Peyer's patch (tissue), 4 donors: ENCODE measurements at regions not wholly inside any gene's neighbourhood (a gene's known extent, or its start where the extent isn't known, plus 50 kb on each side); places are given as distances from the start of the nearest gene placed in this dataset.

ENCODE experiments used
- DNase-seq, 3 donors: peaks; one replicate each; pipeline ENCODE4 v3.0.0-alpha.2; 2017 to 2019
- H3K27ac ChIP-seq, 4 donors: fragments of 200-600 bp; sonication (generic); one replicate each; pipeline ENCODE4 v1.5.1; 2016 to 2019
- H3K27me3 ChIP-seq, 2 donors: fragments of 200-600 bp; sonication (generic); one replicate each; pipeline ENCODE4 v1.5.1; 2019
- H3K36me3 ChIP-seq, 3 donors: fragments of 200-600 bp; sonication (generic); one replicate each; pipeline ENCODE4 v1.5.1; 2016 to 2019
- H3K4me1 ChIP-seq, 4 donors: fragments of 200-600 bp; sonication (generic); one replicate each; pipeline ENCODE4 v1.5.1; 2016 to 2019
- H3K4me3 ChIP-seq, 4 donors: fragments of 200-600 bp; sonication (generic); 1 replicate in 3 of 4; 2 replicates in 1 of 4; pipeline ENCODE4 v1.5.1; 2016 to 2019; ENCODE audit warnings: mild to moderate bottlenecking in 1 of 4
- H3K9me3 ChIP-seq, 4 donors: fragments of 200-600 bp; sonication (generic); one replicate each; pipeline ENCODE4 v1.5.1; 2016 to 2019; ENCODE audit warnings: mild to moderate bottlenecking in 1 of 4
- POLR2A ChIP-seq, 2 donors: fragments of 450-650 bp; IDR thresholded peaks; one replicate each; pipeline ENCODE4 v1.5.1; 2017; ENCODE audit warnings: antibody characterized with exemption in 2 of 2, mild to moderate bottlenecking in 2 of 2, moderate library complexity in 2 of 2
- TF ChIP-seq, protein P1 (sequence below), 6 experiments: fragments of 450-650 bp in 4 of 6; fragments of 200-600 bp in 2 of 6; sonication (generic) in 1 of 6; IDR thresholded peaks; one replicate each; pipeline ENCODE4 v1.5.1; 2017 to 2019; ENCODE audit warnings: antibody characterized with exemption in 6 of 6, mild to moderate bottlenecking in 3 of 6, moderate library complexity in 1 of 6

DNA sequence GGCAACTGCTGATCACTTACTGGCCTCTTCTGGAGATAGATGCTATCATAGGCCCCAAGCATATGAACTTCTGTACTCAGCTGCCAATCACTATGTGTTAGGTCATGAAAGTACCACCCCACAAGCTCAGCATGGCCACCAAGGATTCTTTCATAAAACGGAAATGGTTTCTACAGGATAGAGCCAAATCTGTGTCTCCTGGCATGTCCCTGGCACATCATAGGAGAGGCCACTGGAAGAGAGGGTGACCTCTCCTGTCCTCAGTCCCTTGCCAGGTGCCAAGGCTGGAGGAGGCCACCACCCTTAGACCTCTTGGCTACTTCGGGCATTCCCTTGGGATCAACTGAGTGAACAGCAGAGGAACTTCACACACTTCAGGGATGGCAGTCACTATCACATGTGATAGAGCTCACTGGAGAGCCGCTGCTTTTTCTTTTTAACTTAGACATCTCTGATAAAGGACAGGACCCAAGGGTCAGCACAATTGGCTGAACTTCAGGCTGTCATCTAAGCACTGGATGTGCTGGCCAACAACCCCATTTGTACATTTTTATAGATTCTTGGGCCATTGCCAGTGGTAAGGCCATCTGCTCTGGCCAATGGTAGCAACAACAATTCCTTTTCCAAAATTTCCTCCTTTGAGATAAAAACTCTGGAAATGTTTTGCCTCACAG lies 425.2 kb downstream of the SQOR start:
- no peak for TF ChIP-seq POLR2A (IDR thresholded peaks at IDR 0.05)
- TF ChIP-seq, protein P1, sequence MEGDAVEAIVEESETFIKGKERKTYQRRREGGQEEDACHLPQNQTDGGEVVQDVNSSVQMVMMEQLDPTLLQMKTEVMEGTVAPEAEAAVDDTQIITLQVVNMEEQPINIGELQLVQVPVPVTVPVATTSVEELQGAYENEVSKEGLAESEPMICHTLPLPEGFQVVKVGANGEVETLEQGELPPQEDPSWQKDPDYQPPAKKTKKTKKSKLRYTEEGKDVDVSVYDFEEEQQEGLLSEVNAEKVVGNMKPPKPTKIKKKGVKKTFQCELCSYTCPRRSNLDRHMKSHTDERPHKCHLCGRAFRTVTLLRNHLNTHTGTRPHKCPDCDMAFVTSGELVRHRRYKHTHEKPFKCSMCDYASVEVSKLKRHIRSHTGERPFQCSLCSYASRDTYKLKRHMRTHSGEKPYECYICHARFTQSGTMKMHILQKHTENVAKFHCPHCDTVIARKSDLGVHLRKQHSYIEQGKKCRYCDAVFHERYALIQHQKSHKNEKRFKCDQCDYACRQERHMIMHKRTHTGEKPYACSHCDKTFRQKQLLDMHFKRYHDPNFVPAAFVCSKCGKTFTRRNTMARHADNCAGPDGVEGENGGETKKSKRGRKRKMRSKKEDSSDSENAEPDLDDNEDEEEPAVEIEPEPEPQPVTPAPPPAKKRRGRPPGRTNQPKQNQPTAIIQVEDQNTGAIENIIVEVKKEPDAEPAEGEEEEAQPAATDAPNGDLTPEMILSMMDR (IDR thresholded peaks at IDR 0.05) = no peak
- H3K27me3 ChIP-seq = no peaks in the 10 kb centered on the region
- no peaks in the 10 kb centered on the region for H3K36me3 ChIP-seq
- no peaks in the 10 kb centered on the region for H3K9me3 ChIP-seq
- H3K4me1 ChIP-seq = no peaks in the 10 kb centered on the region
- DNase-seq = no peak
- H3K27ac ChIP-seq = no peak overlapping the region
- H3K4me3 ChIP-seq = no peak overlapping the region

DNA sequence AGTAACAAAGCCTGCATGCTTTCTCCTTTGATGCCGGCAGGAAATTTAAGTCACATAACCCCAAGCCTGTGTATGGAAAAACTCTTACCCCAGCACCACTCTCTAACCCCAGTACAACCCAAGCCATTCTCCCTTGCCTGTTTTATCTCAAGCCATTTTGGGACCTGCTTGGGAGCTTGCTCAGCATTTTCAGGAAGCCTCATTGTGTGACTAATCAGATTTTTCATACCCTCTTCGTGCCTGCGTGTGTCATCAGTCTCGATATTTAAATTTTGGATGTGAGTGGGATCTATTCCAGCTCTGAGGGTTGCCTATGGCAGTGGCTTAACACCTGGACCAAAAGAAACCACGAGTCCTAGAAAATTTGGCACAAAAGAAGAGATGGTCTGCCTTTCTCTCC lies 426.2 kb downstream of the SQOR start:
- H3K27ac ChIP-seq = no peak overlapping the region
- DNase-seq = no peak
- H3K4me3 ChIP-seq = no peak overlapping the region
- TF ChIP-seq POLR2A (IDR thresholded peaks at IDR 0.05) = no peak
- TF ChIP-seq, protein P1 (IDR thresholded peaks at IDR 0.05) = no peak
- H3K9me3 ChIP-seq = no peaks in the 10 kb centered on the region
- H3K27me3 ChIP-seq = no peaks in the 10 kb centered on the region
- no peaks in the 10 kb centered on the region for H3K36me3 ChIP-seq
- no peaks in the 10 kb centered on the region for H3K4me1 ChIP-seq

DNA sequence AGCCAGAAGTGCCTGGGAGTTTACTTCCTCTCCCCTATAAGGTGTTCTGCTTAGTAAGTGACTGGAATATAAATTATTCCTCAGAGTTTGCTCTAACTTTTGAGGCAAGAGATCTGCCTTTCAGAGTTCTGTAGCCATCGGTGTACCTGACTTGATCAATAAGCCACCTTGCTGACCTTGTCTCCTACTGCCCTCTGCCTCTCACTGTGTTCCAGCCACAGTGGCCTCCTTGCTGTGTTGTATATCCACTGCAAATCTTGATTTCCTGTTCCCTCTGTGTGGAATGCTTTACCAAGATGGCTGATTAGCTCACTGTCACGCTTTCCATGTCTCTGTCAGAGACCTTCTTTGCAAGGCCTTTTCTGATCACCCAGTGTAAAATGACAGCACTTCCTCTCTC lies 442.4 kb downstream of the SQOR start:
- H3K9me3 ChIP-seq = no peaks in the 10 kb centered on the region
- no peaks in the 10 kb centered on the region for H3K4me1 ChIP-seq
- no peaks in the 10 kb centered on the region for H3K27me3 ChIP-seq
- H3K4me3 ChIP-seq = no peak overlapping the region
- no peaks in the 10 kb centered on the region for H3K36me3 ChIP-seq
- TF ChIP-seq, protein P1 (IDR thresholded peaks at IDR 0.05) = no peak
- no peak for TF ChIP-seq POLR2A (IDR thresholded peaks at IDR 0.05)
- H3K27ac ChIP-seq = no peak overlapping the region
- no peak for DNase-seq

DNA sequence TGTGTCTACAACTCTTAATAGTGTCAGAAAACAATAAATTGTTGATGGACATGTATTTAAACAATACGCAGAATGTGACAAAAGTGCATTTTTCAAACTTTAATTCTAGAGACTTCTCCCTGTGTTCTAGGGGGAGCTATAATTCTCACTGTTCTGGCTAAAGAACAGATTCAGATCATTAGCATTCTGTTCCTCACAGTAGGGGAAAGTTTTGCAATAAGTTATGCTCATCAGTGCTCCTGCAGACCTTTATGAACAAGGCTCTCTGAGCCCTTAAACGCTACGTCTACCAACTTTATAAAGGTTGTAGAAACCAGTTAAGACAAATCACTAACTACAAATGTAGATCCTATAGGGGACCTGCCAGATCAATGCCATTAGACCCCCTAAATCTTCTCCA lies 444.2 kb downstream of the SQOR start:
- no peak for DNase-seq
- Histone ChIP-seq H3K4me3 (no peak overlapping the region), H3K9me3 (no peaks in the 10 kb centered on the region), H3K4me1 (no peaks in the 10 kb centered on the region), H3K36me3 (no peaks in the 10 kb centered on the region), H3K27me3 (no peaks in the 10 kb centered on the region), H3K27ac (no peak overlapping the region)
- TF ChIP-seq POLR2A (IDR thresholded peaks at IDR 0.05) = no peak
- TF ChIP-seq, protein P1 (IDR thresholded peaks at IDR 0.05) = no peak

DNA sequence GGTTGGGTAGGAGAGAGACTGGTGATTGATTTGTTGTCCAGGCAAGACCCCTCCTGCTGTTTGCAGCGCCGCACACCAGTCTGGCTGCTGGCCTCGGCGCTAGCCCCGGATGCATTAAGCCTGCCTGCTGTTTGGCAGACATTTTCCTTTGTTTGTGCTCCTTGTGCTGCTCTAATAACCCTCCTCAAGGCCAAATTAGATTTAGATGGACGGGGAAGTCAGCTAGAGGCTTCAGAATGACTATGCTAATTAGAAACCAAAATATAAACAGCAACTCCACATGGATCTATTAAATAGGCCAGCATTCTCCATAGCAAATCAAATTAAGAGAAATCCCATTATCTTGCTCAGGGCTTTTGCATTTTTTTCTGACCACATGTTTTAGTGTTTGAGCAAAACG lies 445.2 kb downstream of the SQOR start:
- no peak for DNase-seq
- Histone ChIP-seq H3K36me3 (no peaks in the 10 kb centered on the region), H3K4me1 (no peaks in the 10 kb centered on the region), H3K27me3 (no peaks in the 10 kb centered on the region), H3K4me3 (no peak overlapping the region), H3K9me3 (no peaks in the 10 kb centered on the region), H3K27ac (no peak overlapping the region)
- no peak for TF ChIP-seq POLR2A (IDR thresholded peaks at IDR 0.05)
- TF ChIP-seq, protein P1 (IDR thresholded peaks at IDR 0.05) = no peak
